ENCODE measurements at regions not wholly inside any gene's neighbourhood (a gene's known extent, or its start where the extent isn't known, plus 50 kb on each side); places are given as distances from the start of the nearest gene placed in this dataset.

- H3K9me3 Mint-ChIP-seq = peaks cover 2% of the 10 kb centered on the region
- H3K27me3 Mint-ChIP-seq = no peaks in the 10 kb centered on the region
- no peak overlapping the region for H3K4me3 Mint-ChIP-seq
- H3K4me1 Mint-ChIP-seq = peaks cover 55% of the 10 kb centered on the region
- no peaks in the 10 kb centered on the region for H3K36me3 Mint-ChIP-seq
- H3K27ac Mint-ChIP-seq = no peak overlapping the region
Measured at GRCh38 chr10:1923586-1923985, 186.3 kb upstream of the ADARB2 start.

- H3K36me3 Mint-ChIP-seq = no peaks in the 10 kb centered on the region
- H3K27ac Mint-ChIP-seq = no peak overlapping the region
- H3K4me1 Mint-ChIP-seq = peaks cover 45% of the 10 kb centered on the region
- H3K9me3 Mint-ChIP-seq = peaks cover 17% of the 10 kb centered on the region
- no peaks in the 10 kb centered on the region for H3K27me3 Mint-ChIP-seq
- H3K4me3 Mint-ChIP-seq = no peak overlapping the region
Measured at GRCh38 chr10:1920941-1921340, 183.6 kb upstream of the ADARB2 start.

DNA sequence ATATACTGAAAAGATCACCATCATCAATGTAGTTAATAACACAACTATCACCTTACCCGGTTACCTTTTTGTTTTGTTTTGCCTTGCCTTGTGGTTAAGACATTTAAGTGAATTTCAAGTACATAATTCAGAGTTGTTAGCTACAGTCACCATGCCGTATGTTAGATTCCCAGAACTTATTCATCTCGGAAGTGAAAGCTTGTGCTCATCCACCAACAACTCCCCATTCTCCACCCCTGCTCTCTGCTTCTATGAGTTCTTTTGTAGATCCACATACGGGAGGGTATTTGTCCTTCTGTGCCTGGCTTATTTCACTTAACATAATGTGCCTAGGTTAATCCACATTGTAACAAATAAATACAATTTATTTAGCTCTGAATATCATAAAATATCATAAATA lies 182.8 kb upstream of the ADARB2 start:
- Mint-ChIP-seq H3K27ac (no peak overlapping the region), H3K9me3 (peaks cover 17% of the 10 kb centered on the region), H3K27me3 (no peaks in the 10 kb centered on the region), H3K36me3 (no peaks in the 10 kb centered on the region), H3K4me1 (peaks cover 39% of the 10 kb centered on the region), H3K4me3 (no peak overlapping the region)

- Mint-ChIP-seq H3K4me1 (no peaks in the 10 kb centered on the region), H3K4me3 (no peak overlapping the region), H3K27ac (no peak overlapping the region)
Measured at GRCh38 chr10:1911771-1912170, 174.4 kb upstream of the ADARB2 start.

DNA sequence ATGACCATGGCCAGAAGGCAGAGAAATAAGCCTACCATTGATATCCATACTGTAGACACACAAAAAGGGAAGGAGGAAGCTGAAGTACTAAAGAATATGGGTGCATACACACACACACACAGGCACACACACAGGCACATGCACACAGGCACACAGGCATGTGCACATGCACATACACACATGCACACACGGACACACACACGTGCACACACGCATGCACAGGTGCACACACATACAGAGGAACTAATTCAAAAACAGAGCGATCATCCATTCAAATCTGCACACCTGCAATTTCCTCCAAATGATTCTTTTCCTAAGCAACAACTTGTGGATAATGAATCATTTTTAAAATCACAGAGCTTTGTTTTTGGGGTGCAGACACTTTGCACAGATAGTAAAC lies 166.7 kb upstream of the ADARB2 start:
- no peak overlapping the region for H3K4me3 Mint-ChIP-seq
- H3K9me3 Mint-ChIP-seq = no peaks in the 10 kb centered on the region
- H3K27me3 Mint-ChIP-seq = no peaks in the 10 kb centered on the region
- H3K27ac Mint-ChIP-seq = no peak overlapping the region
- no peaks in the 10 kb centered on the region for H3K36me3 Mint-ChIP-seq
- peaks cover 14% of the 10 kb centered on the region for H3K4me1 Mint-ChIP-seq

More at GRCh38 chr10:1911771-1912170, 174.4 kb upstream of the ADARB2 start:
- H3K36me3 Mint-ChIP-seq = no peaks in the 10 kb centered on the region
- H3K27me3 Mint-ChIP-seq = no peaks in the 10 kb centered on the region
- H3K9me3 Mint-ChIP-seq = no peaks in the 10 kb centered on the region

DNA sequence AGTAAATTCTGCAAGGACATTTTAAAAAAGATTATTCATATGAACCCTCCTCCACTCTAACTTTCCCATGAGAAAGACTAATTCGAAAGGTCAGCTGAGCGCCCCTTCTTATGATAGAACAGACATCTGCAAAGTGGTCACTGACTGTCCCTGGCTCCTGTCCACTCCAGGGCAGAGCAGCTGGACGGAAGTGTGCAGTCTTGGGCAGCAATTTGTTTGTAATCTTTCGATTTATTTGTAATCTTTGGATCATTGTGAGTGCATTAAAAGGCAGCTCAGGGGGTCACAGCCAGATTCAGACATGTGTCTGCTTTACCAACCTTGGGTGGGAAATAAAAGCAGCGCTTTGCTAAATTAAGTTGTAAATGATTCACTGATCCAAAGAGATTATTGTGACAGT lies 158.8 kb upstream of the ADARB2 start:
- H3K27ac Mint-ChIP-seq = no peak overlapping the region
- H3K4me3 Mint-ChIP-seq = no peak overlapping the region

DNA sequence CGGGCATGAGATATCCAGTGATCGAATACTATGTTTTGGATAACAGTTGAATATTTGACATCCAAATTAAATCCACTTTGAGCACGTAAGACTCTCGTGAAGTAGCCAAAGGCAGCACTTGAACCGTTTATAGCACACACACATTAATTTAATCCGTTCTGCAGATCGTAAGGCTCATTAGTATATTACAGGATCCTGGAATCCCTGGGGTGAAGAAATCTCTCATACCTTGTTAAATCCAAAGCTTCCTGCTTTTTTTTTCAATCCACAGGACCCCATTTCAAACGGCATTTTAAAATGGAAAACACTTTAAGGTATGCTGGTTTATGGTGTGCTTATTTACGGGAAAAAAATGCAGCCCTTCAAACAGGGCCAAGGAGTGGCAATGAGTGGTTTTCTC lies 158.4 kb upstream of the ADARB2 start:
- Mint-ChIP-seq H3K4me1 (peaks cover 34% of the 10 kb centered on the region), H3K27me3 (no peaks in the 10 kb centered on the region), H3K27ac (no peak overlapping the region), H3K9me3 (no peaks in the 10 kb centered on the region), H3K4me3 (no peak overlapping the region), H3K36me3 (no peaks in the 10 kb centered on the region)

More for the DNA sequence above, 158.8 kb upstream of the ADARB2 start:
- H3K4me1 Mint-ChIP-seq = peaks cover 34% of the 10 kb centered on the region
- no peaks in the 10 kb centered on the region for H3K36me3 Mint-ChIP-seq
- H3K27me3 Mint-ChIP-seq = no peaks in the 10 kb centered on the region
- H3K9me3 Mint-ChIP-seq = no peaks in the 10 kb centered on the region

DNA sequence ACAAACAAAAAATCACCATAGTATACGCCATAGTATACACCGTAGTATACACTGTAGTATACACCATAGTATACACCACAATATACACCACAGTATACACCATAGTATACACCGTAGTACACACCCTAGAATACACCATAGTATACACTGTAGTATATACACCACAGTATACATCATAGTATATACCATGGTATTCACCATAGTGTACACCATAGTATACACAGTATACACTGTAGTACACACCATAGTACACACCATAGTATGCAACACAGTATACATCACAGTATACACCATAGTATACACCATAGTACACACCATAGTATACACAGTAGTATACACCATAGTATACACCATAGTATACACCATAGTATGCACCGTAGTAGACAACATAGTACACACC lies 157.6 kb upstream of the ADARB2 start:
- H3K4me3 Mint-ChIP-seq = no peak overlapping the region
- no peaks in the 10 kb centered on the region for H3K9me3 Mint-ChIP-seq
- H3K27ac Mint-ChIP-seq = no peak overlapping the region
- H3K4me1 Mint-ChIP-seq = peaks cover 29% of the 10 kb centered on the region
- no peaks in the 10 kb centered on the region for H3K27me3 Mint-ChIP-seq
- no peaks in the 10 kb centered on the region for H3K36me3 Mint-ChIP-seq

GRCh38 chr10:1893941-1894340 lies 156.6 kb upstream of the ADARB2 start:
- Mint-ChIP-seq H3K4me1 (peaks cover 22% of the 10 kb centered on the region), H3K4me3 (no peak overlapping the region), H3K27me3 (no peaks in the 10 kb centered on the region), H3K27ac (no peak overlapping the region), H3K9me3 (peaks cover 2% of the 10 kb centered on the region), H3K36me3 (no peaks in the 10 kb centered on the region)

DNA sequence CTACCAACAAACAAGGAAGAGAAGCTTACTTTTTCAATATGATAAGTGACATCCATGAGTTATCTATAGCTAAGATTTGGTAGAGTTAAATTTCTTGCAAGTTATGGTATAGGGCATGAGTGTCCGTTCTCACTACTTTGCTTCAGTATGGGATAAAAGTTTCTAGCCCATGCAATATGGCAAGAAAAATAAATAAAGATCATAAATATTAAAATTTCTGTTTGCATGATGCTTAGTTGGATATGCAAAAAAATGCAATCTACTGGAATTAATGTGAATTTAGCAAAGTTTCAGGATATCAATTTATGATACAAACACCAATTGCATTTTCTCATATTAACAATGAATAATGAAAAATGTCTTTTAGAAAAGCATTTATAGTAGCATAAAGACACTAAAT lies 148.7 kb upstream of the ADARB2 start:
- Mint-ChIP-seq H3K9me3 (peaks cover 12% of the 10 kb centered on the region), H3K27ac (no peak overlapping the region), H3K4me1 (peaks cover 6% of the 10 kb centered on the region), H3K27me3 (no peaks in the 10 kb centered on the region), H3K36me3 (peaks cover 5% of the 10 kb centered on the region), H3K4me3 (no peak overlapping the region)

DNA sequence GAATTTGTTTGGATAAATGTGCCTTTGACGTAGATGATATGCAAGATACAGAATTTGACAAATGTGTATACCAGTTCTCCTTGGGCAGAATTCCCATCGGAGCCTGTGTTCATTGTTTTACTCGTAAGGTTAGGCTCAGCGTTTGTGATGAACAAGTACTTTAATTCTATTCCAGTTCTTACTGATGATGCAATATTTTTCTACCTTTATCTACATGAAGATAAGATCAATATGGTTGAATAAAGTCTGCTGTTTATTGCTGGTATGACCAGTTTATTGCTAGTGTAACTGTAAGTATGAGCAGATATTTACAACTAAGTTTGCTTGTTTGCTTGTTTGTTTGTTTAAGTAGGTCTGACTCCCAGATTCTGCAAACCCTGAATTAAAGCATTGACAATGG lies 145.4 kb upstream of the ADARB2 start:
- Mint-ChIP-seq H3K4me3 (no peak overlapping the region), H3K9me3 (no peaks in the 10 kb centered on the region), H3K27me3 (no peaks in the 10 kb centered on the region), H3K36me3 (peaks cover 5% of the 10 kb centered on the region), H3K27ac (no peak overlapping the region), H3K4me1 (no peaks in the 10 kb centered on the region)

DNA sequence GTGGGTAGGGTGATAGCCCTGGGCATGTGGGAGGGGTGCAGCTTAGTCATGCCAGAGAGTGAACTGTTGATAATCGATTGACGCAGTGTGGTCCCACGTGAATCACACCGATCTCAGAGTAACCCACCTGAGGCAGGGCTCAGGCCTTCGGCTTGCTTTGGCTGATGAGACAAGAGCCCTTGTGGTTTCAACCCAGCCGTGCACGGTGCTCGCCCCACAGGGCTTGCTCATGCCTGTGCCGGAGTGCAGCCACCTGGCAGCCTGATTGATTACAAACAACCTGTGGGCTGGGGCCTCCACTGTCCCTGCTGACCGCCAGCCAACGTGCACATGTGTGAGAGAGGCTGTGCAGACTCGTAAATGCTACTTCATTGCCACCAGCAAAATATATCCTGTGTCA lies 144.9 kb upstream of the ADARB2 start:
- Mint-ChIP-seq H3K36me3 (peaks cover 5% of the 10 kb centered on the region), H3K9me3 (no peaks in the 10 kb centered on the region), H3K27me3 (no peaks in the 10 kb centered on the region), H3K27ac (no peak overlapping the region), H3K4me1 (no peaks in the 10 kb centered on the region), H3K4me3 (no peak overlapping the region)

DNA sequence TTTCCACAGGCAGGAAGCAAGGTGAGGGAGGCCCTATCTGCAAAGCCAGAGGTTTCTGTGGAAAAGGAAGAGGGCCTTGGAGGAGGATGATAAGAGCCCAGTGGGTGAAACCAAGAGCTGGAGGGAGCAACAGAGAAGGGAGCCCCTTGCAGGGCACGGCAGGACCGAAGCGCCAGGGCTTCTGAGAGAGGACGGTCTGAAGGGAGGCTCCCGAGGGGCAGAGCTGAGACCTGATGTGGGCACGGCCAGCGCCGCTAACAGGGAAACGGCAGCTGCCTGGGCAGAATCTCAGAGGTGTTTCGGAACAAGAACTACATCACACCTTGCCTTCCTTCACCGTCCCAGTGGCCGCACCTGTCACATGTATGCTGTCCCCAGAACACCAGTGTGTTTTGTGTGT lies 144.3 kb upstream of the ADARB2 start:
- H3K27ac Mint-ChIP-seq = no peak overlapping the region
- no peaks in the 10 kb centered on the region for H3K4me1 Mint-ChIP-seq
- no peaks in the 10 kb centered on the region for H3K27me3 Mint-ChIP-seq
- peaks cover 5% of the 10 kb centered on the region for H3K36me3 Mint-ChIP-seq
- no peaks in the 10 kb centered on the region for H3K9me3 Mint-ChIP-seq
- H3K4me3 Mint-ChIP-seq = no peak overlapping the region

- peaks cover 2% of the 10 kb centered on the region for H3K36me3 Mint-ChIP-seq
- no peaks in the 10 kb centered on the region for H3K4me1 Mint-ChIP-seq
- no peak overlapping the region for H3K4me3 Mint-ChIP-seq
- no peak overlapping the region for H3K27ac Mint-ChIP-seq
- H3K27me3 Mint-ChIP-seq = no peaks in the 10 kb centered on the region
- H3K9me3 Mint-ChIP-seq = peaks cover 4% of the 10 kb centered on the region
Measured at GRCh38 chr10:1874533-1874932, 137.2 kb upstream of the ADARB2 start.

- H3K4me3 Mint-ChIP-seq = no peak overlapping the region
- no peaks in the 10 kb centered on the region for H3K4me1 Mint-ChIP-seq
- peaks cover 4% of the 10 kb centered on the region for H3K9me3 Mint-ChIP-seq
- no peak overlapping the region for H3K27ac Mint-ChIP-seq
- peaks cover 2% of the 10 kb centered on the region for H3K36me3 Mint-ChIP-seq
- H3K27me3 Mint-ChIP-seq = no peaks in the 10 kb centered on the region
Measured at GRCh38 chr10:1873661-1874315, 136.5 kb upstream of the ADARB2 start.

GRCh38 chr10:1872151-1872726 lies 134.9 kb upstream of the ADARB2 start:
- H3K27me3 Mint-ChIP-seq = no peaks in the 10 kb centered on the region
- no peak overlapping the region for H3K4me3 Mint-ChIP-seq
- H3K9me3 Mint-ChIP-seq = peaks cover 4% of the 10 kb centered on the region
- H3K4me1 Mint-ChIP-seq = no peaks in the 10 kb centered on the region
- peaks cover 2% of the 10 kb centered on the region for H3K36me3 Mint-ChIP-seq
- H3K27ac Mint-ChIP-seq = no peak overlapping the region

DNA sequence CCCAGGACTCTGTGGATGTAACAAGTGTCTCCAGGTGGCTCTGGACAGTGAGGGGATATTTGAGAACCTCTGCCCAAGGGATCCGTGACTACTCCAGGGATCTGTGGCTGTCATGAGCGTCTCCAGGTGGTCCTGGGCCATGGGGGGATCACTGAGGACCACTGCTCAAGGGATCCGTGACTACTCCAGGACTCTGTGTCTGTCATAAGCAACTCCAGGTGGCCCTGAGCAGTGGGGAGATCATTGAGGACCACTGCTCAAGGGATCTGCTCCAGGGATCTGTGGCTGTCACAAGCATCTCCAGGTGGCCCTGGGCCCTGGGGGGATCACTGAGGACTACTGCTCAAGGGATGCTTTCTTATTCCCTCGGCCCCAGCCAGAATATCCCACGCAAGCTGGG lies 133.2 kb upstream of the ADARB2 start:
- Mint-ChIP-seq H3K9me3 (no peaks in the 10 kb centered on the region), H3K27me3 (no peaks in the 10 kb centered on the region), H3K4me1 (no peaks in the 10 kb centered on the region), H3K4me3 (no peak overlapping the region), H3K27ac (no peak overlapping the region), H3K36me3 (no peaks in the 10 kb centered on the region)

Measured in activated naive CD4-positive, alpha-beta T cell treated with anti-CD3 and anti-CD28 coated beads, Interleukin-2, amount 50 U/mL, for 24 hours (primary cell).